H1 (cell line): ENCODE measurements at regions not wholly inside any gene's neighbourhood (a gene's known extent, or its start where the extent isn't known, plus 50 kb on each side); places are given as distances from the start of the nearest gene placed in this dataset.

ENCODE experiments used
- CTCF ChIA-PET: fragments of 300-600 bp; sonication (Branson Sonifier 250); formaldehyde crosslinking; loops from one replicate; lab custom pipeline; 2021; ENCODE audit not compliant: partially characterized antibody; lab: Charles Lee
- POLR2A ChIA-PET: fragments of 300-600 bp; sonication (Branson Sonifier 250); formaldehyde crosslinking; loops from one replicate; lab custom pipeline; 2021; ENCODE audit warnings: inconsistent platforms; ENCODE audit not compliant: partially characterized antibody; lab: Charles Lee
- DNase-seq, 2 experiments: peaks; one replicate each; pipeline versions ENCODE4 v3.0.0 to v3.0.0-alpha.2; 2010 to 2022; ENCODE audit warnings: low spot score in 2 of 2, low read depth in 1 of 2, mixed read lengths in 1 of 2
- FAIRE-seq: peaks from 2 replicates; lab custom pipeline; 2011; peaks lifted over from hg19 to GRCh38; lab: Jason Lieb, UNC
- H2AFZ ChIP-seq: 2 replicates; pipeline ENCODE4 v1.8.1; 2012; ENCODE audit warnings: low read length, inconsistent platforms
- H2AK5ac ChIP-seq: 2 replicates; pipeline ENCODE4 v1.6.1; 2013; ENCODE audit warnings: low read depth, low read length
- H2BK120ac ChIP-seq: replicated peaks from 2 replicates; pipeline ENCODE3; 2013; ENCODE audit warnings: low read depth, low read length, inconsistent platforms
- H2BK12ac ChIP-seq: 2 replicates; pipeline ENCODE4 v1.6.1; 2013; ENCODE audit warnings: low read depth, low read length
- H2BK15ac ChIP-seq: 2 replicates; pipeline ENCODE4 v1.6.1; 2013; ENCODE audit warnings: low read length
- H2BK20ac ChIP-seq: 2 replicates; pipeline ENCODE4 v1.6.1; 2013; ENCODE audit warnings: low read length
- H2BK5ac ChIP-seq: 2 replicates; pipeline ENCODE4 v1.6.1; 2013; ENCODE audit warnings: low read depth, low read length
- H3K14ac ChIP-seq: 2 replicates; pipeline ENCODE4 v1.6.1; 2013; ENCODE audit warnings: inconsistent platforms; ENCODE audit not compliant: insufficient read length
- H3K18ac ChIP-seq: 2 replicates; pipeline ENCODE4 v1.6.1; 2013; ENCODE audit warnings: low read length; ENCODE audit errors: extremely low read depth
- H3K23ac ChIP-seq: 2 replicates; pipeline ENCODE4 v1.6.1; 2013; ENCODE audit warnings: inconsistent platforms; ENCODE audit not compliant: insufficient read length
- H3K23me2 ChIP-seq: 2 replicates; pipeline ENCODE4 v1.6.1; 2013; ENCODE audit warnings: low read depth, low read length
- H3K27ac ChIP-seq: 2 replicates; pipeline ENCODE4 v1.6.1; 2011; ENCODE audit warnings: low read depth, low read length, inconsistent platforms
- H3K27me3 ChIP-seq, 4 experiments: replicated peaks in 1 of 4; 1 replicate in 1 of 4; 2 replicates in 3 of 4; pipeline versions ENCODE4 v1.6.1 to v1.8.1; 2011 to 2013; ENCODE audit warnings: low read length in 3 of 4, mild to moderate bottlenecking in 3 of 4, inconsistent platforms in 2 of 4, mixed read lengths in 2 of 4, moderate library complexity in 1 of 4; ENCODE audit not compliant: control insufficient read depth in 3 of 4, insufficient read depth in 3 of 4; ENCODE audit errors: extremely low read depth in 1 of 4
- H3K36me3 ChIP-seq, 4 experiments: 2 replicates each; pipeline versions ENCODE4 v1.6.1 to v1.8.1; 2011 to 2013; ENCODE audit warnings: mild to moderate bottlenecking in 4 of 4, low read length in 3 of 4, moderate library complexity in 2 of 4, control low read depth in 1 of 4, inconsistent platforms in 1 of 4; ENCODE audit not compliant: insufficient read depth in 4 of 4, control insufficient read depth in 2 of 4
- H3K4ac ChIP-seq: replicated peaks from 2 replicates; pipeline ENCODE3; 2013; ENCODE audit warnings: low read length, low read depth, mixed read lengths, inconsistent platforms; ENCODE audit not compliant: insufficient read length
- H3K4me1 ChIP-seq, 4 experiments: replicated peaks in 1 of 4; 1 replicate in 1 of 4; 2 replicates in 3 of 4; pipeline versions ENCODE4 v1.6.1 to v1.8.1; 2011 to 2013; ENCODE audit warnings: low read length in 3 of 4, inconsistent platforms in 2 of 4, mixed read lengths in 1 of 4; ENCODE audit not compliant: insufficient read depth in 4 of 4, control insufficient read depth in 3 of 4
- H3K4me2 ChIP-seq, 2 experiments: 2 replicates each; pipeline versions ENCODE4 v1.6.1 to v1.8.1; 2011 to 2013; ENCODE audit warnings: low read depth in 2 of 2, low read length in 2 of 2, control low read depth in 1 of 2, inconsistent platforms in 1 of 2, mild to moderate bottlenecking in 1 of 2; ENCODE audit not compliant: insufficient read depth in 1 of 2
- H3K4me3 ChIP-seq, 4 experiments: fragments of 200-600, 300-600 bp in 1 of 4; sonication (generic), shearing (Covaris generic), sonication (Bioruptor Twin) in 1 of 4; 2 replicates each; pipeline versions ENCODE4 v1.5.1 to v1.8.1; 2011 to 2016; ENCODE audit warnings: low read length in 4 of 4, low read depth in 3 of 4, control low read depth in 2 of 4, inconsistent platforms in 2 of 4, mild to moderate bottlenecking in 2 of 4, mixed read lengths in 1 of 4, moderate library complexity in 1 of 4; ENCODE audit not compliant: insufficient read depth in 2 of 4; ENCODE audit errors: extremely low read depth in 1 of 4
- H3K56ac ChIP-seq: replicated peaks from 2 replicates; pipeline ENCODE3; 2013; ENCODE audit warnings: low read depth, mild to moderate bottlenecking, mixed read lengths, low read length, inconsistent platforms; ENCODE audit not compliant: insufficient read length
- H3K79me1 ChIP-seq: 2 replicates; pipeline ENCODE4 v1.6.1; 2013; ENCODE audit warnings: low read depth, low read length, control low read depth
- H3K79me2 ChIP-seq, 2 experiments: 2 replicates each; pipeline versions ENCODE4 v1.6.1 to v1.8.1; 2012 to 2013; ENCODE audit warnings: low read length in 2 of 2, mild to moderate bottlenecking in 2 of 2, inconsistent platforms in 1 of 2; ENCODE audit not compliant: insufficient read depth in 2 of 2, control insufficient read depth in 1 of 2
- H3K9ac ChIP-seq, 4 experiments: replicated peaks in 1 of 4; 1 replicate in 1 of 4; 2 replicates in 3 of 4; pipeline versions ENCODE4 v1.6.1 to v1.8.1; 2011 to 2013; ENCODE audit warnings: low read depth in 3 of 4, low read length in 3 of 4, control low read depth in 2 of 4, mild to moderate bottlenecking in 2 of 4, moderate library complexity in 2 of 4, inconsistent platforms in 1 of 4; ENCODE audit errors: extremely low read depth in 1 of 4
- H3K9me3 ChIP-seq, 2 experiments: 2 replicates each; pipeline versions ENCODE4 v1.6.1 to v1.8.1; 2012 to 2013; ENCODE audit warnings: mild to moderate bottlenecking in 2 of 2, moderate library complexity in 2 of 2, control low read depth in 1 of 2, inconsistent platforms in 1 of 2, low read depth in 1 of 2, low read length in 1 of 2, mixed read lengths in 1 of 2; ENCODE audit not compliant: insufficient read depth in 2 of 2
- H4K20me1 ChIP-seq, 2 experiments: replicated peaks in 1 of 2; 2 replicates each; pipeline versions ENCODE3 to v1.8.1; 2011 to 2013; ENCODE audit warnings: inconsistent platforms in 2 of 2, low read length in 2 of 2, mild to moderate bottlenecking in 1 of 2; ENCODE audit not compliant: insufficient read depth in 2 of 2, control insufficient read depth in 1 of 2
- H4K5ac ChIP-seq: 2 replicates; pipeline ENCODE4 v1.6.1; 2013; ENCODE audit warnings: low read length, low read depth, mixed read lengths, inconsistent platforms; ENCODE audit not compliant: insufficient read length
- H4K8ac ChIP-seq: 2 replicates; pipeline ENCODE4 v1.8.0; 2013; ENCODE audit warnings: mild to moderate bottlenecking, moderate library complexity, low read length, inconsistent platforms; ENCODE audit not compliant: insufficient read depth; ENCODE audit errors: extremely low read depth
- H4K91ac ChIP-seq: replicated peaks from 2 replicates; pipeline ENCODE3; 2013; ENCODE audit warnings: low read length, mixed read lengths, inconsistent platforms; ENCODE audit not compliant: insufficient read length
- EZH2 ChIP-seq: fragments of 200-600 bp; sonication (generic); IDR thresholded peaks from 2 replicates; pipeline ENCODE4 v1.7.1; 2012; ENCODE audit warnings: low read depth, mild to moderate bottlenecking, moderate library complexity, low read length, inconsistent platforms; ENCODE audit not compliant: severe bottlenecking
- JUND ChIP-seq: IDR thresholded peaks from 2 replicates; pipeline ENCODE4 v1.6.1; 2011; ENCODE audit warnings: mild to moderate bottlenecking, improper control_type of control experiment, low read length
- MAFK ChIP-seq: IDR thresholded peaks from 2 replicates; pipeline ENCODE4 v1.6.1; 2012; ENCODE audit warnings: low read depth, mild to moderate bottlenecking, improper control_type of control experiment, low read length
- POLR2A ChIP-seq, 2 experiments: IDR thresholded peaks; 1 replicate in 1 of 2; 2 replicates in 1 of 2; pipeline ENCODE4 v1.6.1; 2011; ENCODE audit warnings: low read depth in 2 of 2, low read length in 2 of 2, mild to moderate bottlenecking in 2 of 2; ENCODE audit errors: control extremely low read depth in 1 of 2
- RNF2 ChIP-seq: fragments of 200-900, 300-1000 bp; sonication (generic); IDR thresholded peaks from 2 replicates; pipeline ENCODE4 v1.7.1; 2016; ENCODE audit warnings: borderline replicate concordance, low read depth, mild to moderate bottlenecking, antibody characterized with exemption, low read length; ENCODE audit not compliant: poor library complexity, severe bottlenecking; ENCODE audit errors: missing control alignments
- SUZ12 ChIP-seq: fragments of 200-600 bp; sonication (generic); IDR thresholded peaks from 2 replicates; pipeline ENCODE4 v1.6.1; 2012; ENCODE audit warnings: mild to moderate bottlenecking, inconsistent platforms, low read length, moderate library complexity, mixed read lengths
- WGBS, 2 experiments: shearing (Covaris generic) in 1 of 2; methylation state at CpG; one replicate each; pipeline versions ENCODE4 v1.1.6 to v1.1.7; 2013 to 2015; ENCODE audit warnings: low lambda C conversion rate in 2 of 2, mixed read lengths in 2 of 2, inconsistent platforms in 1 of 2, low coverage in 1 of 2, missing lambda C conversion rate in 1 of 2; ENCODE audit not compliant: insufficient replicate concordance in 2 of 2, insufficient coverage in 1 of 2, insufficient read length in 1 of 2; ENCODE audit errors: extremely low coverage in 1 of 2, missing lambda C conversion rate in 1 of 2; 5-methylcytosine and 5-hydroxymethylcytosine counted together

- Histone ChIP-seq H3K23ac (no peak overlapping the region), H3K9me3 (peaks cover 0 to 4% of the 10 kb centered on the region in 2 experiments; a peak in 1 of 4 replicates), H3K27me3 (no peaks in the 10 kb centered on the region), H3K14ac (no peak overlapping the region), H4K5ac (no peak overlapping the region), H4K20me1 (no peaks in the 10 kb centered on the region), H3K27ac (no peak overlapping the region), H3K9ac (no peak overlapping the region), H3K18ac (no peak overlapping the region), H3K36me3 (no peaks in the 10 kb centered on the region), H2BK5ac (no peak overlapping the region), H3K4me2 (no peak overlapping the region), H3K4me1 (no peaks in the 10 kb centered on the region; a peak in 1 of 7 replicates), H3K79me1 (no peaks in the 10 kb centered on the region), H2AFZ (no peak overlapping the region), H3K23me2 (no peaks in the 10 kb centered on the region), H3K4ac (no peak overlapping the region), H3K79me2 (no peaks in the 10 kb centered on the region), H4K91ac (no peak overlapping the region), H2BK12ac (no peak overlapping the region), H2BK20ac (no peak overlapping the region), H2BK120ac (no peak overlapping the region), H2BK15ac (no peak overlapping the region), H2AK5ac (no peak overlapping the region), H3K4me3 (no peak overlapping the region)
- ChIA-PET CTCF (no interaction called here), POLR2A (no interaction called here)
- DNase-seq = no peak
- 94% methylated on average over 6 of the region's 6 CpGs; no CpG with 5 or more reads in 1 of the 2 experiments for WGBS, 2 experiments
- no peak for FAIRE-seq
- no peak for TF ChIP-seq JUND
- TF ChIP-seq MAFK = no peak
- no peak for TF ChIP-seq EZH2
- no peak for TF ChIP-seq POLR2A (IDR thresholded peaks at IDR 0.05; ENCODE audit: control extremely low read depth in 1 of 2, low read depth in 2 of 2, low read length in 2 of 2)
- no peak for TF ChIP-seq RNF2
- no peak for TF ChIP-seq SUZ12
- TF ChIP-seq, all 59 proteins: peak for 0
- no peak overlapping the region for H4K8ac ChIP-seq
- H3K56ac ChIP-seq = no peak overlapping the region
Measured at GRCh38 chr2:239704737-239705136, 303.9 kb upstream of the HDAC4 start.
